K562 (cell line): ENCODE measurements at regions not wholly inside any gene's neighbourhood (a gene's known extent, or its start where the extent isn't known, plus 50 kb on each side); places are given as distances from the start of the nearest gene placed in this dataset.

Experiments
- AFF4 ChIP-seq: sonication (generic); formaldehyde crosslinking; IDR thresholded peaks from 2 replicates; pipeline ENCODE4 v1.8.0; 2023; ENCODE audit warnings: mild to moderate bottlenecking, missing genetic modification reagents
- GTF3C2 ChIP-seq: IDR thresholded peaks from 3 replicates; pipeline ENCODE4 v1.6.1; 2011; ENCODE audit warnings: borderline replicate concordance, mild to moderate bottlenecking, moderate library complexity; ENCODE audit not compliant: insufficient read length; ENCODE audit errors: extremely low read depth
- HDGF ChIP-seq: fragments of 450-650 bp; IDR thresholded peaks from 2 replicates; pipeline ENCODE4 v1.6.1; 2016
- MBD1 ChIP-seq: fragments of 250-450 bp; sonication (Bioruptor Pico); IDR thresholded peaks from 2 replicates; pipeline ENCODE4 v1.8.0; 2022; ENCODE audit warnings: inconsistent platforms
- MCM7 ChIP-seq, 2 experiments: fragments of 450-650 bp; IDR thresholded peaks; 2 replicates each; pipeline ENCODE4 v1.6.1; 2016 to 2018
- NR0B1 ChIP-seq: fragments of 450-650 bp; IDR thresholded peaks from one replicate; pipeline ENCODE4 v1.6.1; 2018; ENCODE audit warnings: mild to moderate bottlenecking, moderate library complexity; ENCODE audit not compliant: partially characterized antibody
- NRF1 ChIP-seq, 2 experiments: fragments of 450-650 bp; IDR thresholded peaks in 1 of 2; conservative IDR thresholded peaks in 1 of 2; 2 replicates each; pipeline ENCODE4 v1.6.1; 2014; ENCODE audit warnings: mild to moderate bottlenecking in 2 of 2
- PCBP1 ChIP-seq: fragments of 200-400 bp; formaldehyde crosslinking; IDR thresholded peaks from 2 replicates; pipeline ENCODE4 v1.6.1; 2018; ENCODE audit warnings: mild to moderate bottlenecking, low read depth, low read length; ENCODE audit not compliant: poor library complexity, severe bottlenecking
- PKNOX1 ChIP-seq: fragments of 450-650 bp; IDR thresholded peaks from 2 replicates; pipeline ENCODE4 v1.6.1; 2016
- RBM25 ChIP-seq: fragments of 200-400 bp; formaldehyde crosslinking; IDR thresholded peaks from 2 replicates; pipeline ENCODE4 v1.6.1; 2018; ENCODE audit warnings: low read length, low read depth, moderate library complexity; ENCODE audit not compliant: severe bottlenecking
- TBP ChIP-seq: optimal IDR thresholded peaks from 2 replicates; pipeline ENCODE3; 2011; ENCODE audit warnings: low read depth, low read length, improper control_type of control experiment
- ZBTB33 ChIP-seq: sonication (generic); formaldehyde crosslinking; IDR thresholded peaks from 2 replicates; pipeline ENCODE4 v1.8.1; 2023; ENCODE audit warnings: mild to moderate bottlenecking, missing genetic modification reagents
- ZNF699 ChIP-seq: fragments of 250-450 bp; sonication (Bioruptor Pico); IDR thresholded peaks from 2 replicates; pipeline ENCODE4 v1.8.0; 2021; ENCODE audit warnings: mild to moderate bottlenecking, moderate library complexity; ENCODE audit not compliant: insufficient replicate concordance

GRCh38 chr2:70011335-70011734, 49.9 kb upstream of the ASPRV1 start (continued):
- TF ChIP-seq NRF1 (conservative IDR thresholded peaks at IDR 0.05 in 1 of 2, IDR thresholded peaks at IDR 0.05 in 1 of 2) (no peak), AFF4 (no peak), MCM7 (IDR thresholded peaks at IDR 0.05) (no peak), NR0B1 (no peak), TBP (no peak), ZNF699 (CRISPR knock-in tag) (no peak), MBD1 (CRISPR knock-in tag) (no peak), RBM25 (no peak), HDGF (0 out of 2 replicates have a peak, but pooled peaks have one; percentile 26), PKNOX1 (peak; percentile 34), ZBTB33 (CRISPR knock-in tag) (no peak), PCBP1 (no peak), GTF3C2 (no peak)
